ENCODE measurements at regions not wholly inside any gene's neighbourhood (a gene's known extent, or its start where the extent isn't known, plus 50 kb on each side); places are given as distances from the start of the nearest gene placed in this dataset.
A peak's percentile ranks its signal among the peaks of the same experiment; 100 is the strongest.

DNA sequence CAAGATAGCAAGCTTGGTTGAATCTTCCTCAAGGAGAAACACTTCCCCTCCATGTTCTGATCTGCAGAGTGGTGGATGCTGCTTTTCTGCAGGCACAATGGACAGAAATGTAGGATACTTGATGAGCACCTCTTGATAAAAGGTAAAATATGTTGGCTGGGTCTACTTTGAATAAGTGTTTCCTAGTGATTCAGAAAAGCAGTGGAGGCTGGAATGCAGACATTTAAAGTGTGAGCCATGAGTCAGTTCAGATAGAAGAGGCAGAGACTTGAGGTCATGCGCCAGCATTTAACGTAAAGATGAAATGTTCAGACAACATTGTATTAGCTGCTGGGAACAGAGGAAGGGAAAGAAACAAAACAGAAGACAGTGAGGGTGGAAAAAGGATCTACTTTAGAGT, 403.1 kb downstream of the ADRA2A start:
- TF ChIP-seq, protein P1, sequence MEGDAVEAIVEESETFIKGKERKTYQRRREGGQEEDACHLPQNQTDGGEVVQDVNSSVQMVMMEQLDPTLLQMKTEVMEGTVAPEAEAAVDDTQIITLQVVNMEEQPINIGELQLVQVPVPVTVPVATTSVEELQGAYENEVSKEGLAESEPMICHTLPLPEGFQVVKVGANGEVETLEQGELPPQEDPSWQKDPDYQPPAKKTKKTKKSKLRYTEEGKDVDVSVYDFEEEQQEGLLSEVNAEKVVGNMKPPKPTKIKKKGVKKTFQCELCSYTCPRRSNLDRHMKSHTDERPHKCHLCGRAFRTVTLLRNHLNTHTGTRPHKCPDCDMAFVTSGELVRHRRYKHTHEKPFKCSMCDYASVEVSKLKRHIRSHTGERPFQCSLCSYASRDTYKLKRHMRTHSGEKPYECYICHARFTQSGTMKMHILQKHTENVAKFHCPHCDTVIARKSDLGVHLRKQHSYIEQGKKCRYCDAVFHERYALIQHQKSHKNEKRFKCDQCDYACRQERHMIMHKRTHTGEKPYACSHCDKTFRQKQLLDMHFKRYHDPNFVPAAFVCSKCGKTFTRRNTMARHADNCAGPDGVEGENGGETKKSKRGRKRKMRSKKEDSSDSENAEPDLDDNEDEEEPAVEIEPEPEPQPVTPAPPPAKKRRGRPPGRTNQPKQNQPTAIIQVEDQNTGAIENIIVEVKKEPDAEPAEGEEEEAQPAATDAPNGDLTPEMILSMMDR (IDR thresholded peaks at IDR 0.05; ENCODE audit: control insufficient read depth, extremely low read depth, insufficient read depth), result no peak
- no peak for DNase-seq (ENCODE audit: low read depth)
- H3K4me3 ChIP-seq (ENCODE audit: low read depth, low read length), result no peak overlapping the region

DNA sequence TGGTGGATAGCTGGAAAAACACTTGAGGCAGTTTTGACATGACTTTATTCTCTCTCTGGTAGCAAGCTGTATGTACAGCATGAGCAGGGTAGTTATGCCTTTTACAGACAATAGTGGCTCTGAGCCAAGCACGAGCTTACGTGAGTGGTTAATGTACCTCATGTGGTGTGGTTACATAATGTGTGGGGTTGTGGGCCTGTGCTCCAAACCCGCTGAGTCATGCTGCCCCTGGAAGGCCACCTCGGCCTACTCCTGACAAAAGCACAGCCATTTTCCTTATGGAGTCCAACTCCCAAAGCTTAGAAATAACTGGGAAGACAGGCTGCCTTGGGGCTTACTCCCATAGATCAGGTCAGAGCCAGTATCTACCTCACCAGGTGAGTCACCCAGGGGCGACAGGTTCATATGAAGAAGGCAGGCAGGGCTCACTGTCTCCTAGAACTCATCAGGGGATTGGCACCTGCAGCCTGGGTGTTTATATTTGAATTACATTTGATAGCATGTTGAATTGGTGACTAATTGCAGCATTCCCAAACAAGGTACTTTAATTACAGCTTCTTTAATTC, 404.5 kb downstream of the ADRA2A start:
- DNase-seq (ENCODE audit: low read depth), result no peak
- TF ChIP-seq, protein P1 (IDR thresholded peaks at IDR 0.05; ENCODE audit: control insufficient read depth, extremely low read depth, insufficient read depth), result no peak
- H3K4me3 ChIP-seq (ENCODE audit: low read depth, low read length), result no peak overlapping the region

GRCh38 chr10:111481866-111482265, 405.0 kb downstream of the ADRA2A start:
- no peak overlapping the region for H3K4me3 ChIP-seq (ENCODE audit: low read depth, low read length)
- TF ChIP-seq, protein P1 (IDR thresholded peaks at IDR 0.05; ENCODE audit: control insufficient read depth, extremely low read depth, insufficient read depth), result no peak

GRCh38 chr10:111482621-111483216, 405.9 kb downstream of the ADRA2A start:
- DNase-seq (ENCODE audit: low read depth), result peak; percentile 80
- H3K4me3 ChIP-seq (ENCODE audit: low read depth, low read length), result no peak overlapping the region
- TF ChIP-seq, protein P1 (IDR thresholded peaks at IDR 0.05; ENCODE audit: control insufficient read depth, extremely low read depth, insufficient read depth), result no peak

More at GRCh38 chr10:111481866-111482265, 405.0 kb downstream of the ADRA2A start:
- DNase-seq (ENCODE audit: low read depth), result no peak

- no peak overlapping the region for H3K4me3 ChIP-seq (ENCODE audit: low read depth, low read length)
Observed at GRCh38 chr10:111485767-111486166, 408.9 kb downstream of the ADRA2A start.

DNA sequence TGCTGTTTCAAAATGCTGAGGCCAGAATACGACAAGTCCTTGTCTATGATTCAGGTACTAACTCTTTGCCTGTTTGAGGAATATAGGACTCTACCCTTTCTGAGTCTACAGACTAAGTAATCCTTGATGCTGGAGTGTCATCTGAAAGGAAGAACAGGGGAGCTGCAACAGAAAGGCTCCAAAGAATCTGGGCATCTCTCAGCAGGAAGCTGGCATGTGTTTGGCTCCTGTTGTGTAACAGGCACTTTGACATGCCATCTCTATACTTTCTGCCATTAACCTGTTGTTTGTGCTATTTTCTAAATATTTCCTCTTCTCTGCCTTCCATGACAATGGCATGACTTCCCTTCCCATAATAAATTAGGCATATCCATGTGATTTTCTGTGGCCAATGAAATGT, 409.5 kb downstream of the ADRA2A start:
- DNase-seq (ENCODE audit: low read depth), result no peak
- TF ChIP-seq, protein P1 (IDR thresholded peaks at IDR 0.05; ENCODE audit: control insufficient read depth, extremely low read depth, insufficient read depth), result no peak
- no peak overlapping the region for H3K4me3 ChIP-seq (ENCODE audit: low read depth, low read length)

More at GRCh38 chr10:111485767-111486166, 408.9 kb downstream of the ADRA2A start:
- DNase-seq (ENCODE audit: low read depth), result no peak
- TF ChIP-seq, protein P1 (IDR thresholded peaks at IDR 0.05; ENCODE audit: control insufficient read depth, extremely low read depth, insufficient read depth), result no peak

DNA sequence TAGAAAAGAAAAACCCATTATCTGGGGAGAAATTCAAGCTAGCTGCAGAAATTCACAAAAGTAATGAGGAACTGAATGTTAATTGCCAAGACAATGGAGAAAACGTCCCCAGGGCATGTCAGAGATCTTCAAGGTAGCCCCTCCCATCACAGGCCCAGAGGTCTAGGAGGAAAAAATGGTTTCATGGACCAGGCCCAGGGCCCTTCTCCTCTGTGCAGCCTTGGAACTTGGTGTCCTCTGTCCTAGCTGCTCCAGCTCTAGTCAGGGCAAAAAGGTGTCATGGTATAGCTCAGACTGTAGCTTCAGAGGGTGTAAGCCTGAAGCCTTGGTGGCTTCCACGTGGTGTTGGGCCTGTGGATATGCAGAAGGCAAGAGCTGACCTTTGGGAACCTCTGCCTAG, 411.8 kb downstream of the ADRA2A start:
- H3K4me3 ChIP-seq (ENCODE audit: low read depth, low read length), result no peak overlapping the region
- DNase-seq (ENCODE audit: low read depth), result no peak
- TF ChIP-seq, protein P1 (IDR thresholded peaks at IDR 0.05; ENCODE audit: control insufficient read depth, extremely low read depth, insufficient read depth), result no peak

Data from LNCaP clone FGC (cell line).